WTC11 (cell line): ENCODE measurements at regions not wholly inside any gene's neighbourhood (a gene's known extent, or its start where the extent isn't known, plus 50 kb on each side); places are given as distances from the start of the nearest gene placed in this dataset.

Experiments used
- ATF3 ChIP-seq: sonication (generic); formaldehyde crosslinking; conservative IDR thresholded peaks from 2 replicates; pipeline ENCODE4 v1.8.1; 2022; ENCODE audit warnings: mild to moderate bottlenecking, missing genetic modification reagents
- FOXP1 ChIP-seq: sonication (generic); formaldehyde crosslinking; IDR thresholded peaks from 2 replicates; pipeline ENCODE4 v1.8.0; 2022; ENCODE audit warnings: missing genetic modification reagents, mild to moderate bottlenecking, moderate library complexity, borderline replicate concordance
- ZNF425 ChIP-seq: fragments of 250-450 bp; sonication (Bioruptor Pico); conservative IDR thresholded peaks from 2 replicates; pipeline ENCODE4 v1.9.0; 2021; ENCODE audit warnings: mild to moderate bottlenecking
- TF ChIP-seq, protein P1 (sequence below): fragments of 200-600 bp; IDR thresholded peaks from 2 replicates; pipeline ENCODE4 v1.8.0; 2022; ENCODE audit warnings: antibody characterized with exemption

DNA sequence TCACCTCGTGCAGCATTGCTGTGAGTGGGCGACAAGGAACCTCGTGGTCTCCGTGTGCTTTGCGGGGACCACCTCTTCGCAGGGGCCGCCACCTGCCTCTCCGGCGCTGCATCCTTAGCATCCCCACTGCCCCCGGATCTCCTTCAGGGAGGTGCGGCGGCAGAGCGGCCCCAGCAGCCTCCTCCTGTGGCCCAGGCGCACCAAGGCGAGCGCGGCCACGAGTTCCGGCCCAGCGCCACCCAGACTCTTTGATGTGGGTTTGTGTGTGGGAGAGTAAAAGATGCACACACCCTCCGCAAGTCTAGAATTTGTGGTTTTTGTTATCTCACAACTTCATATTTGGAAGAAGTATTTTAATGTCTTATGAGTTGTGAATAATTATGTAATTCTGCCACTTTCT, 118.8 kb upstream of the DIO3 start:
- TF ChIP-seq, protein P1, sequence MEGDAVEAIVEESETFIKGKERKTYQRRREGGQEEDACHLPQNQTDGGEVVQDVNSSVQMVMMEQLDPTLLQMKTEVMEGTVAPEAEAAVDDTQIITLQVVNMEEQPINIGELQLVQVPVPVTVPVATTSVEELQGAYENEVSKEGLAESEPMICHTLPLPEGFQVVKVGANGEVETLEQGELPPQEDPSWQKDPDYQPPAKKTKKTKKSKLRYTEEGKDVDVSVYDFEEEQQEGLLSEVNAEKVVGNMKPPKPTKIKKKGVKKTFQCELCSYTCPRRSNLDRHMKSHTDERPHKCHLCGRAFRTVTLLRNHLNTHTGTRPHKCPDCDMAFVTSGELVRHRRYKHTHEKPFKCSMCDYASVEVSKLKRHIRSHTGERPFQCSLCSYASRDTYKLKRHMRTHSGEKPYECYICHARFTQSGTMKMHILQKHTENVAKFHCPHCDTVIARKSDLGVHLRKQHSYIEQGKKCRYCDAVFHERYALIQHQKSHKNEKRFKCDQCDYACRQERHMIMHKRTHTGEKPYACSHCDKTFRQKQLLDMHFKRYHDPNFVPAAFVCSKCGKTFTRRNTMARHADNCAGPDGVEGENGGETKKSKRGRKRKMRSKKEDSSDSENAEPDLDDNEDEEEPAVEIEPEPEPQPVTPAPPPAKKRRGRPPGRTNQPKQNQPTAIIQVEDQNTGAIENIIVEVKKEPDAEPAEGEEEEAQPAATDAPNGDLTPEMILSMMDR: no peak
- TF ChIP-seq FOXP1 (no peak), ATF3 (CRISPR knock-in tag) (no peak), ZNF425 (no peak)
